Islet of Langerhans (tissue), 1 donor: ENCODE measurements at regions not wholly inside any gene's neighbourhood (a gene's known extent, or its start where the extent isn't known, plus 50 kb on each side); places are given as distances from the start of the nearest gene placed in this dataset.

Experiments used
- FAIRE-seq: peaks from one replicate; lab custom pipeline; 2011; peaks lifted over from hg19 to GRCh38; lab: Jason Lieb, UNC

DNA sequence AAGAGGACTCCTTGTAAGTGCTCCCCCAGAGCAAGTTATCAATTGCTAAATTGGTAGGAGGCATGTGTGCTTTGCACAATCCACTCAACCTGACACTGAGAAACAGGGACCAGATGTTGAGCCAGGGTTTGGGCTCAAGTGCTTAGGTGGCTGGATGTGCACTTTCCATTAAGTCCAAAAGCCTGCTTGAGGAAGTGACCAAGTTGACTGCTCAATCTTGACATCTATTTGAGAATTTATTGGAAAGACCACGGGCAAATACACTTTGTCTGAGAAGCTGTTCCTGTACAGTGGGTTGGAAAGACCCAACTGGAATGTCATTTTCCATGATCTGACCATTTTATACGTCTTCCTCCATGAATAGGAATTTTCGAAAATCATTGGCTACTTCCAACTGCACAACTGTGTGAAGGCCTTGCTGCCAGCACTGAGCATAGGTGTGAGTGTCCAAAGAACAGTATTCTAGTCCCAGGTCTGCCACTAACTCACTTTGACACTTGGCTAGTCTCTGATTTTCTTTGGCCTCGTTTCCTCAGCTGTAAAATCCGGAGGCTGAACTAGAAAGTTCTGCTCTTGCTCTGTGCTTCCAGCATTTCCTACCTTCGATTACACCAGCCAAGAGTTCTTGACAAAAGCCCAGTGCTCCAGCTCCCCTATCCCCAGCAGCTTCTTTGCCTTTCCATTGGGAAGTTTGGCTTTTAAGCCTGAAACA, 186.9 kb upstream of the ECI2 start:
- no peak for FAIRE-seq

- peak; percentile 89 for FAIRE-seq
These were observed 185.5 kb upstream of the ECI2 start for GRCh38 chr6:4320860-4321259.

GRCh38 chr6:4319981-4320683, 184.8 kb upstream of the ECI2 start:
- no peak for FAIRE-seq

DNA sequence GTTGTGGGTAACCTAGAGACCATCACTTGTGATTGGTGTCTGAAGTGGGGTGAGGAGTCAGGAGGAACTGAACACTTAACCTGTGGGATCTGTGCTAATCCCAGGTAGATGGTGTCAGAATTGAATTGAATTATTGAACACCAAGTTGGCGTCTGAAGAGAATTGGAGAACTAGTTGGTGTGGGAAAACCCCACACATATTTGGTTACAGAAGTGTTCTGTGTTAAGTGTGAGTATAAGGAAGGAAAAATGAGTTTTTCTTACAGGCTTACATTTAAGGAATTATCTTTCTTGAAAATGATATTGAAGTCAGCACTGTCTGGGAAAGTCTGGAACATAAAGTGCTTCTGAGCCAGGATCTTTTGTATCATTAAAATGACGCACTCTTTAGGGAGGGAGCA, 182.9 kb upstream of the ECI2 start:
- FAIRE-seq: no peak

GRCh38 chr6:4316867-4317400, 181.6 kb upstream of the ECI2 start:
- FAIRE-seq: no peak

DNA sequence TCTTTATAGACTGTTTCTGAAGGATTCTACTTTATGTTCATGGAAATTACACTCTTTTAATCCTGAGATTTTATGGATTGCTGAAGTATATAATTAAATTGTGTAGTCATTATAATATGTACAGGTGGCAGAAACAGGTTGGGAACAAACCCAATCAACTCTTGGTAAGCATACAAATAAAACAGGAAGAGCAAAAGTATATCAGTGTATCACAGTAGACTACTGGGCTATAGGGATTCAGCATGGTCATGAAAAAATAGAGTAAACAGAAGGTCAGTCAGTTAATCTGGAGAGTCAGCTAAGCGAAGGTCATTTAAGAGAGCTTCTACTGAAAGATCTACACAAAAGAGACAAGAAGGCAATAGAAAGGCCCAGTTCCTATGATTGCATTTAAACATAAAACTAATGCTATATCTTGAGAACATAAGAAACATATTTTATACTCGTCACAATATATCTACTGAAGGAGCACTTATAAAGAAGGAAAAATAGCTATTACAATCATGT, 178.9 kb upstream of the ECI2 start:
- no peak for FAIRE-seq

DNA sequence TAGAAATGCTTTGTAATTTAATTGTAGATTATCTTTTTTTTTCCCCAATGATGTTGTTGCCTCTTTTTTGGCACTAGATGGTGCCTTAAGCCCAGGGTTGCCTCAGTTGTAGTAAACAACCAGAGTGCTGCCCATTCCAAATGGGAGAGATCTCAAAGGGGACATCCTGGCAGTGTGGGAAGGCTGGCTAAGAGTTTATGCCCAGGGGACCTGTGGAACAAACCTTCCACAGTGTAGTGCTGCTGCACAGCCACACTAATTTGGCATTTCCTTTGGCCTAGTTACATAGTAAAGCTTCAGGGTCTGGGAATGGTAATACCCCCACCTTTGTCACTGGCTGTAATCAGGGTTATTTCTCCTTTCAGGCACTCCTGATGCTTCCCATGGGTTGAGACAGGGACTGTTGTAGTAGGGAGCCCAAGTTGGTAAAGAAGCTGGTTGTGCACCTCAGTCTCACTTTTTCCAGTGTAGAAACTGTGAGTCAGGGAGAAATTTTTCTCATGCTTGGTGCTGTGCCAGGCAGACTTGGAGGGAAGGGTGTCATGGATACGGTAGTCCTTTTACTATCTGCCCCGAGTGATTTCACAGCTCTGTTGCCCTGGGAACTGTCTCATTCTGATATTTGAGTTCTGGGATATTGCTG, 177.8 kb upstream of the ECI2 start:
- FAIRE-seq: no peak

- no peak for FAIRE-seq
These were observed 176.8 kb upstream of the ECI2 start for GRCh38 chr6:4311976-4312860.

DNA sequence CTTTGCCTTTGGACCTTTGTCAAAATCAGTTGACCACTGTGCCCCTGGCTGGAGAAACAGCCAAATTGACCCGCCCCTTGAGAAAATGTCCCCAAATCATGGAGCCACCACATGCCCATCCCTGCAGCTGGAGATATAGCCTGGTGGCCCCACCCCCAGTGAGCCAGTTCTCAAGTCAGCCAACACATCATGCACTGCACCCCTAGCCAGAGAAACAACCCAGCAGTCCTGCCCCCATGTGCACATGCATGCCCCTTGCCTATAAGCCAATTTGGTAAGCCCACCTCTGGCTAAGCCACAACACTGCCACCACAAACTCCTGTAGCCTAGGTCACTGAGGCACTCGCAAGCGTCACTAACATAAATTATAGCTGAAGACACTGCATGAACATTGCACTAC, 174.2 kb upstream of the ECI2 start:
- FAIRE-seq: no peak

- FAIRE-seq: no peak
These were observed 173.0 kb upstream of the ECI2 start for GRCh38 chr6:4308364-4308763.

DNA sequence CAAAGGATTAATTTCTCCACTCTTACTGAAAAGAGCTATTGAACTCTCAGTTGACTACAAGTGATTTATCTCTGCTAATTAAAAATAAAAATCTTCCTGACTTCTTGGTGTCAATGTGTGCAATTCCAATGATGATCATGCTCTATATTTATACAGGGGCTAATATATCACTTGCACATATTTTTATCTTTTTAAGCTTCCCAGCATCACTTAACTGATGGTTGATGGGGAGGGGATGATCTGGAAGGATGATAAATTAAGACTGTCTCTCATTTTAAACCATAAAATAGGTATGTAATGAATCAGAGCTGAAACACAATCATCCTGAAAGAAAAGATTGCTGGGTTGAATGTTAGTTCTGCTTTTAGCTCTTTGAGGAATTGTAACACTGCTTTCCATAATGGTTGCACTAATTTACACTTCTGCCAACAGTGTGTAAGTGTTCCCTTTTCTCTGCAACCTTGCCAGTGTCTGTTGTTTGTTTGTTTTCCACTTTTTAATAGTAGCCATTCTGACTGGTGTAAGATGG, 169.6 kb upstream of the ECI2 start:
- FAIRE-seq: no peak

DNA sequence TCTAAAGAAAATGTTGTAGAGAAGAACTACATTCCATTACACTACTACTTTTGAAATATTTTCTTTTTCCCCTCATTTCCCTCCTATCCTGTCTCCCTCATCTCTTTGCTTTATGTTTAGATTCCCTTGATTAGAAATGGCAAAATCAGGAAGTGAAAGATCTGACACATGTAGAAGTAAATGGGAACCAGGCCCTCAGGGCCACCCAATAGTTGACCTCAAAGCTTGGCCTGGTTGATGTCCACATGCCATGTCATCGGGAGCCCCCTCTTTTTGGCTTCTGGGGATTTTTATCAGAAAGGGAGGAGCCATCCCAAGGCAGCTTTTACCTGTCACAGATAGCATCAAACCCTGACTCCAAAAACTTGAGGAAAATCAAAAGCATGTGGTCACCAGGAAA, 168.3 kb upstream of the ECI2 start:
- FAIRE-seq: no peak

- no peak for FAIRE-seq
These were observed 167.1 kb upstream of the ECI2 start for GRCh38 chr6:4302524-4302923.

GRCh38 chr6:4301871-4302270, 166.5 kb upstream of the ECI2 start:
- FAIRE-seq: no peak

DNA sequence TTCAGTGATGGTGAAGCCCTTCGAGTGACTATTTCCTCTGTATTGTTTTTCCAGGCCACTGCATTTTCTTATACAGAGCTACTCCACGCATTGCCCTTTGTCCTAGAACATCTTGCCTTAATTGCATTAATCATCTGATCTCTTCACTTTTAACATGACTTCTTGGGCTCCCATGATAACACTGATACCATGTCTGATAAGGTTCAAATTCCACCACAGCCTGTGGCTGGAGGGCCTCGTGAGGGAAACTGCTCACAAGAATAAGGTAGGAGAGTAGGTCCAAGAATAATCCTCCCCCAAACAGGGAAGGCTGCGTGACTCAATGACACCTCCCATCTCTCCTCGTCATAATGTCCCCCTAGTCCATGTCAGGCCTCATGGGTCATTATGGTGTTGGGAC, 165.5 kb upstream of the ECI2 start:
- no peak for FAIRE-seq

GRCh38 chr6:4299476-4299875, 164.1 kb upstream of the ECI2 start:
- no peak for FAIRE-seq

- no peak for FAIRE-seq
These were observed 162.0 kb upstream of the ECI2 start for GRCh38 chr6:4297348-4297747.

GRCh38 chr6:4296552-4296951, 161.2 kb upstream of the ECI2 start:
- FAIRE-seq: no peak

DNA sequence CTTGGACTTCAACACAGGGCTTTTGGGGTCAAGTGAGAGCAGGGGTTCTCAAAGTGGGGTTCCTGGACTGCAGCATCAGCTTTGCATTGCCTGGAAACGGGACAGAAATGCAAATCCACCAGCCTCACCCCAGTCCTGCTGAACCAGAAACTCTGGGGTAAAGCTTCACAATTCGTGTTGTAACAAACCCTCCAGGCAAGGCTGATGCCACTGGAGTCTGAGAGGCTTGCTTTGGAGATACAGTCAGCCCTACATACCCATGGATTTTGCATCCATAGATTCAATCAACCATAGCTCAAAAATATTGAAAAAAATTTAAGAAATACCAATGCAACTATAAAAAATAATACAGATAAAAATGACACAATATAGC, 160.4 kb upstream of the ECI2 start:
- no peak for FAIRE-seq

GRCh38 chr6:4295058-4295782, 159.8 kb upstream of the ECI2 start:
- FAIRE-seq: no peak

DNA sequence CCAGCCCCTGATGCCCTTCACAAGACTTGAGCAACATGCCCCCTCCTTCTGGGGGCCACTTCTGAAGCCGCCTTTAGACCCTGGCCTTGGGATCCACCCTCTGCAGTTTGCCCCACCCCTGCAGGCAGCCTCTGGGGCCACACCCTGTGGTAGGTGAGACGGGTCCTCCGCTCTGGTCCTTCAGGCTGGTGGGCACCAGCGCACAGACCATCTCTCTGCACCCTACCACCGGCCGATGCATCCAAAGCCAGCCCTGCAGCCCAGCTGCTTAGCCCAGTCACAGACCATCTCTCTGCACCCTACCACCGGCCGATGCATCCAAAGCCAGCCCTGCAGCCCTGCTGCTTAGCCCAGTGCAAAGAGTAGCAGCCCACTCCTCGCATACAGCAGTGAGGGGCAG, 159.3 kb upstream of the ECI2 start:
- no peak for FAIRE-seq
